GM18517 (cell line): ENCODE measurements at regions not wholly inside any gene's neighbourhood (a gene's known extent, or its start where the extent isn't known, plus 50 kb on each side); places are given as distances from the start of the nearest gene placed in this dataset.

Experiments used
- ATAC-seq: cut with Tn5 transposase; IDR thresholded peaks from one replicate; pipeline ENCODE4 v1.9.1; 2021; ENCODE audit warnings: mild to moderate bottlenecking, moderate library complexity; ENCODE audit not compliant: unreplicated experiment

GRCh38 chr12:108029051-108029835 is 99.8 kb upstream of the WSCD2 start:
- ATAC-seq, result no peak

DNA sequence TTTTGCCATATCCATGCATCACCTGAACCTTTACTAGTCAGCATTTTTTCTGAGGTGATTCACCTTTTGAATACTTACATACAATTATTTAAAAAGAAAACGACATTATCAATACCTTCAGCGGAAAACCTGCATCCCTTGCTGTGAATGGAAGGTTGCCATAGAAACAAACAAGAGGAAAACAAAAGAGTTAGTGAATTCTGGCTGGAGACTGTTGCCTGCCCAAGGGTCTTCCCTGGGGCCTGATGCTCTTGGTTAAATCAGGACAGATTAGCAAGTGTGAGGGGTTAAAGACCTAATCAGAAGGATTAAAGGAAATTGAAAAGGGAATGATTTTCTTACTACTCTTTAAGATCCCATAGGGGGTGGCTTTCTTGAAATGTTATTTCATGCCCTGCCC is 96.0 kb upstream of the WSCD2 start:
- ATAC-seq, result no peak

- no peak for ATAC-seq
These were observed 93.7 kb upstream of the WSCD2 start for GRCh38 chr12:108035372-108035771.

DNA sequence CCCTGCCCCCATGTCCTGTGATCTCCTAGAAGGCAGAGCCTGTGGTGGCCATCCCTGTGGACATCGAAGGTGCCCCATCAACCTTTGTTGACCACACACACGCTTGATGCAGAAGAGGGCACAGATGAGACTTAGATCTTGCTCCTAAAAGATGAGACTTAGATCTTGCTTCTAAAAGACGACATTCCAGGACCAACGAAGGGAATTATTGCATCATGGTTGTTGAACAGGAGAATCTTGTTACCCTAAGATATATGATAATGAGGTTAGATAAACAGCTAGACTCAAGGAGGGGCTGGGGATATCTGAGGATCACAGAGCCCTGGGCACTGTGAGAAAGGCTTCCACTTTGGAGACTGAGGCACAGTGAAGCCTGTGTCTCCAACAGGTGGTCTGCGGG is 91.1 kb upstream of the WSCD2 start:
- ATAC-seq, result no peak

DNA sequence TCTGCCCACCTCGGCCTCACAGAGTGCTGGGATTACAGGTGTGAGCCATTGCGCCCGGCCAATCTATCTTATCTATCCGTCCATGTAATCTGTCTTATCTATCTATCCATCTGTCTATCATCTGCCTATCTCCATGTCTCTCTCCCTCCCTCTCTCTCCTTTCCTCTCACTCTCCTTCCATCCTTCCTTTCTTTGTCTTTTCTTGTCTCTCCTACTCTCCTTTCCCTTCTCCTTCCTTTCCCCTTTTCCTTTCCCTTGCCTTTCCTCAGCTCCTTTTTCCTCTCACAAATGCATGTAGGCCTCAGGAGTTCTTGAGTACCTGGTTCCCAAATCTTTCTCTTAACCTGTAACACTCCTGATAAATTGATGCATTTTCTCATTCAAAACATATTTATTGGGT is 89.3 kb upstream of the WSCD2 start:
- no peak for ATAC-seq

GRCh38 chr12:108040947-108041346 is 88.1 kb upstream of the WSCD2 start:
- no peak for ATAC-seq

GRCh38 chr12:108043286-108043685 is 85.8 kb upstream of the WSCD2 start:
- ATAC-seq, result no peak

DNA sequence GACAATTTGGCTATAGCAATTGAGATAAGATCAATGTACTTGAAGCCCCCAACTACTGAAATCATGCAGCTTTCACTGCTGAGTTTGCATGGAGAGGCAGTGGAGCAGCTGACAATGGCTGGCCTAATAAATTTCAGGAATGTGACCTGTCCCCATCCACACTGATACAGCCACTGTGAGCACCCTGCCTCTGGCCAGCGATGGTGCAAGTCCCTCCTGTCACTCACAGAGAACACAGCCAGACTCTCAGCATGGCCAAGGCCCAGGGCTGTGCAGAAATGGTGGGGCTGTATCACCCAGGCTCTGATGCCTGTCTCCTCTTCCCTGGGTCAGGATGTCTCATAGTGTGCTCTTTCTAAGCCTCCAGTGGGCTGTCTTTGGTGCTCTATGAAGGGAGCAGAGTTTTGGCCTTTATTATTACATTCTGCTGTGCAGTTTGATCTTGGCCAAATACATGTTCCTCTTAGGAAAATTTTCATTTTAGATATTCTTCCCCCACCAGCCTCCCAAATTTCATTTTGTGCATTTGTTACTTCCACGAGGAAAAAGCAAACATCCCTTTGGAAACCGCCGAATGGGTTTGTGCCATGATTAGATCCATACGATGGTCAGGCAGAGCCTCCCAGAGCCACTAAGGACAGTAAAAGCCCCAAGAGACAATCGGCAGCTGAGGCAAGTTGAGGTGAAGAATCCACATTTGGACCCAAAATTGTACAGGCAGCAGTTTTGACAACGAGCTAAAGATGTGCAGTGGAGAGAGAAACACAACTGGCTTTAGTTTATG is 85.1 kb upstream of the WSCD2 start:
- no peak for ATAC-seq

DNA sequence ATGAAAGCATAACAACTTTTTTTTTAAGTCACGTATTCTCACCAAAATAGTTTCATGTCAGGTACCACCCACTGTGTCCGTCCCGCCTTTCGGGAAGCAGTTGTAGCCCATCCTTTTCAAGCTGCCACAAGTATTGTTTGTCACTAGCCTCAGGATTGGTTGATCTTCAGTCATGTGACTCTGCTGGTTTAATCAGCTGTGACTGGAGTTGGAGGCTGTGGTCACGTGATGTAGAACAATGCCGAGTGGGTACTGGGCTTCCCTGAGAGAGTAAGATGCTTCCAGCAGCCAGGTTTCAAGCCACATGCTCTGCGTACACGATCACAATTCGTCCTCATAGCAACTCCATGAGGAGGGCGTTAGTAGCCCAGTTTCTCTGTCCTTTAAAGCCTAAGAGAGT is 83.0 kb upstream of the WSCD2 start:
- ATAC-seq, result no peak

GRCh38 chr12:108046650-108047049 is 82.4 kb upstream of the WSCD2 start:
- ATAC-seq, result no peak

GRCh38 chr12:108047071-108047550 is 82.0 kb upstream of the WSCD2 start:
- no peak for ATAC-seq

DNA sequence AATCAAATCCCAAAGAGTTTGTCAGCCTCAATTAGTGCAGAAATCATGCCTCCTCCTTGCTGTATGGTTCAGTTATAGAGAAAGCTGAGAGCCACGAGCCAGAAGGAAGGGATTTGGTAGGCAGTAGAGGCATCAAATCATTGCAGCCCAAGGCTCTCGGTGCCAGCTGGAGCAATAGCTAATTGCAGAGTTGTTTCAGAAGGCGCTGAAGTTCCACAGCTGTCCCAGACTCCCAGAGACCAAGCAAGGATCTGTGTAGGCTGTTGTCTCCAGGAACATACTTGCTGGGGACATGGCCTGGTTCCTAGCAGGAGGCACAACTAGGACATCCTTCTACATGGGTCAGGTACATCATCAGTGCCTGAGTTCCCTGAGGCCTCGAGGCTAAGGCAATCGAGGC is 80.4 kb upstream of the WSCD2 start:
- ATAC-seq, result no peak

GRCh38 chr12:108050696-108051095 is 78.4 kb upstream of the WSCD2 start:
- ATAC-seq, result no peak

DNA sequence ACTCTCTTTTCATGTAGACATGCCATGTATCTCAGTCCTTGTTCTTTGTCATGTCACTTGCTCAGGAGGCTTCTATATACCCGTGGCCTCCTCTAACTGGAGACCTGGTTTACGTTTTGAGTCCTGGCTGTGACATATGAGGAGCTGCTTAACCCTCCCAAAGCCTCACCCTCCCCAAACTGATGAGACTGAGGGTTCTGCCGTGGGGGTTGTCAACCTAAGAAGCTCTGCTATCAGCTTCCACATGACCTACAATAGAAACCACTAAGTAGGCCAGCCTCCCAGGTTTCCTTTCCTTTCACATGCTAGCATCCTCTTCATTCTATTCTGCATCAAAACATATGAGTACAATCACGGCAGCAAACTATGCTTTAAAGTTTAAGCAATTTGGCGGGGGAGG is 76.8 kb upstream of the WSCD2 start:
- no peak for ATAC-seq

GRCh38 chr12:108053512-108053911 is 75.6 kb upstream of the WSCD2 start:
- no peak for ATAC-seq

DNA sequence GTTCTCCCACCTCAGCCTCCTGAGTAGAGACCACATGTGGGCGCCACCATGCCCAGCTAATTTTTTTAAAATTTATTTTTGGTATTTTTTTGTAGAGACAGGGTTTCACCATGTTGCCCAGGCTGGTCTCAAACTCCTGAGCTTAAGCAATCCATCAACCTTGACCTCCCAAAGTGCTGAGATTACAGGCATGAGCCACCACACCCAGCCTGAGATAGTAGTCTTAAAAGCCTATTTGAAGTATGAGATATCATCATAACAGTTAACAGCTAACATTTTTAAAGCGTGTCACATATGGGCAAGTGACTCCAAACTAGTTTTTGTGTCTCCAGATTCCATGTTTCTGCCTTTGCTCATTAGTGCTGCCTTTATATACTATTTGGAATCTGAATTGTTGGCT is 74.6 kb upstream of the WSCD2 start:
- ATAC-seq, result no peak

DNA sequence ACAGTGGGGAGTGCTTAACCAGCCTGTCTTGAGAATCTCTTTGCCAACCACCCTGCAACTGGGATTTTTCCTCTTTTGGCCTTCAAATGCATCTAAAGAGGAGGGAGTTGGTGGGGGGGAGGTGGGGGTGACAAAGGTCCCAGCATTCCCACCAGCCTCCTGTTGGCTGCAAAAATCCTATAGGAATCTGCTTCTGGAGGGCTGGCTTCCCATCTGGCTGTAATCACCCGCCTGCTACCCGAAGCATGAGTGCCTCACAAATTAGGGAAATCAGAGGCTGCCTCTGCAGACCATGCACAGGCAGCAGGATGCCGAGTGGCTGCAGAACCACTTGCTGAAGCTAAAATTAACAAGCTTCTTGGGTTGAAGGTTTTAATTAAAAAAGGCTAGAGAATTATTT is 73.9 kb upstream of the WSCD2 start:
- no peak for ATAC-seq

DNA sequence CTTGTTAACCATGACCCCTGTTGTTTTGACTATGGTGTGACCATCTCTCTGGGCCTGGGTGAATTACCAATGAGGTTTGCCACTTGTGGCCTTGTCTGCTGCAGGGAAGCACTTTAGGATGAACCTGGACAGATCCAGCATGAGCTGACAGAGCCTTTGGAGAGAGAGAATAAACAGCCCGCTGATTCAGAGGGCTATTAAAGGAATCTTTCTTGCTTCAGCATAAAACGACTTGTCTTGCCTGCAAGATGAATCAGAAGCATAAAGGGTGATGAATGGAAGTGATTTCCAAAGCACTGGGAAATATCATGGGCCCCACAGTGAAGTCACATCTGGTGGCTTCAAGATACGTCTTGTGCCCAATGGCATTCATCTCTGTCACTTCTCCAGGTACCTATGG is 69.0 kb upstream of the WSCD2 start:
- no peak for ATAC-seq

DNA sequence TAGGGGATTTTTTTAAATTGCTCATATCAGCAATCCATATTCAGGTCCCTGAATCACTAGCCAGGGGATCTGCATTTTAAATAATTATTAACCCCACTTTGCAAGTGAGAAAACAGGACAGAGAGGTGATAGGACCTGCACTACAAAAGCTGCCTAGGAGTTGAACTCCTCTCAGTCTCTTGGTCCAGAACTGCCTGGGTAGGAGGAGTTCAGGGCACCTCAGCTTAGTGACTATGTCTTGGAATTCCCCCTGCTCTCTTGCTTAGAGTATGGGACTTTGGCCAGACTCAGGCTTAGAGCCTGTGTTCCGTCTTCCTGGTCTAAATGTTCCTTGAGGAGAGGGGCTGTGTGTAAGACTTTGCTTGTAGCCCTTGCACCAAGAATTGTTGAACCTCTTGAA is 68.2 kb upstream of the WSCD2 start:
- ATAC-seq, result no peak

DNA sequence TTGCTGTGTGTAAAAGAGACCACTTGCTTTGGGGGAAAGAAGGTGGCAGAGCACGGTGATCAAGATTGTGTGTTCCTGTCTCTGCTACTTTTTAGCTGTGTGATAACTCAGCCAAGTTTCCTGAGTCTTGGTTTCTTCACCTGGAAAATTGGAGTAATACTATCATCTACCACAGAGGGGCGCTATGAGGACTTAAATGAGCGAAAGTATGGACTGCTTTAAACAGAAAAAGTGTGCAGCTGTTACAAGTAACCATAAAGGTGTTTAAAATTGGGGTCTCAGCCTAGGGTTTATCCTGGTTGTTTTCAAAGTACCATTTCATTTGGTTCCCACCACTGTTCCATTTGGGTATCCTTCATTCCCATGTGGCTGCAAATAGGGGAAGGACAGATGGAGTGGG is 65.9 kb upstream of the WSCD2 start:
- ATAC-seq, result no peak

DNA sequence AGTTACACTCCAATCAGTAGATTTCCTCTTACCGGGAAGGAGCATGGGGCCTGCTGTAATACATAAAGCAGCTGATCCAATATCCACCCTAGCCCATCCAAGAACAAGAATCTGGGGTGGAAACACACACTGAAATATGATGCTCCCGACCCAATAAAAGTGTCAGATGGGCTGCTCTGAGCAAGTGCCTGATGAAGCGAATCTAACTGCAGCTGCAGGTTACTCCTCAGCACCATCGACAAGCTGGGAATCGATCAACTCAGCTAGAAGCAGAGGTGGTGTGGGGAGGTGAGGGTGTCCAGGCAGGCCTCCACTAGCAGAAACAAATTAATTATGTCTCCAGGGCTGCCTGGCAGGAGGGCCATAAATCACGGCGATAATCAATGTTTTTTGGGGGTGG is 64.0 kb upstream of the WSCD2 start:
- ATAC-seq, result no peak
